ENCODE measurements at regions not wholly inside any gene's neighbourhood (a gene's known extent, or its start where the extent isn't known, plus 50 kb on each side); places are given as distances from the start of the nearest gene placed in this dataset.

- H3K27me3 ChIP-seq (replicated peaks; ENCODE audit: insufficient read depth, low read length), result no peaks in the 10 kb centered on the region
- no peaks in the 10 kb centered on the region for H3K9me2 ChIP-seq (replicated peaks; ENCODE audit: insufficient read depth, low read length)
- TF ChIP-seq EZH2 (optimal IDR thresholded peaks at IDR 0.05; ENCODE audit: low read depth, low read length) (no peak), EZH2phosphoT487 (IDR thresholded peaks at IDR 0.05; ENCODE audit: low read length) (no peak)
- TF ChIP-seq, protein P1, sequence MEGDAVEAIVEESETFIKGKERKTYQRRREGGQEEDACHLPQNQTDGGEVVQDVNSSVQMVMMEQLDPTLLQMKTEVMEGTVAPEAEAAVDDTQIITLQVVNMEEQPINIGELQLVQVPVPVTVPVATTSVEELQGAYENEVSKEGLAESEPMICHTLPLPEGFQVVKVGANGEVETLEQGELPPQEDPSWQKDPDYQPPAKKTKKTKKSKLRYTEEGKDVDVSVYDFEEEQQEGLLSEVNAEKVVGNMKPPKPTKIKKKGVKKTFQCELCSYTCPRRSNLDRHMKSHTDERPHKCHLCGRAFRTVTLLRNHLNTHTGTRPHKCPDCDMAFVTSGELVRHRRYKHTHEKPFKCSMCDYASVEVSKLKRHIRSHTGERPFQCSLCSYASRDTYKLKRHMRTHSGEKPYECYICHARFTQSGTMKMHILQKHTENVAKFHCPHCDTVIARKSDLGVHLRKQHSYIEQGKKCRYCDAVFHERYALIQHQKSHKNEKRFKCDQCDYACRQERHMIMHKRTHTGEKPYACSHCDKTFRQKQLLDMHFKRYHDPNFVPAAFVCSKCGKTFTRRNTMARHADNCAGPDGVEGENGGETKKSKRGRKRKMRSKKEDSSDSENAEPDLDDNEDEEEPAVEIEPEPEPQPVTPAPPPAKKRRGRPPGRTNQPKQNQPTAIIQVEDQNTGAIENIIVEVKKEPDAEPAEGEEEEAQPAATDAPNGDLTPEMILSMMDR (IDR thresholded peaks at IDR 0.05; ENCODE audit: low read length), result no peak
- no peak overlapping the region for H3K4me3 ChIP-seq (ENCODE audit: low read length)
- H3K36me3 ChIP-seq (replicated peaks; ENCODE audit: insufficient read depth, low read length), result no peaks in the 10 kb centered on the region
- no peaks in the 10 kb centered on the region for H4K20me1 ChIP-seq (ENCODE audit: insufficient read depth, low read length)
- H3K4me1 ChIP-seq (ENCODE audit: low read length), result no peaks in the 10 kb centered on the region
- H3F3A ChIP-seq (ENCODE audit: insufficient read depth, low read length), result no peaks in the 10 kb centered on the region
- no peak overlapping the region for H3K9ac ChIP-seq (ENCODE audit: low read length)
- DNase-seq, result no peak
- H2AFZ ChIP-seq (ENCODE audit: low read length), result no peak overlapping the region
- no peak overlapping the region for H3K4me2 ChIP-seq (ENCODE audit: low read depth, low read length)
- H3K27ac ChIP-seq (ENCODE audit: low read length), result no peak overlapping the region
- no peaks in the 10 kb centered on the region for H3K9me3 ChIP-seq (replicated peaks; ENCODE audit: insufficient read depth, low read length)
- no peaks in the 10 kb centered on the region for H3K79me2 ChIP-seq (ENCODE audit: low read length)
Observed at GRCh38 chr16:16882766-16883165, 503.8 kb downstream of the NPIPA7 start.

DNA sequence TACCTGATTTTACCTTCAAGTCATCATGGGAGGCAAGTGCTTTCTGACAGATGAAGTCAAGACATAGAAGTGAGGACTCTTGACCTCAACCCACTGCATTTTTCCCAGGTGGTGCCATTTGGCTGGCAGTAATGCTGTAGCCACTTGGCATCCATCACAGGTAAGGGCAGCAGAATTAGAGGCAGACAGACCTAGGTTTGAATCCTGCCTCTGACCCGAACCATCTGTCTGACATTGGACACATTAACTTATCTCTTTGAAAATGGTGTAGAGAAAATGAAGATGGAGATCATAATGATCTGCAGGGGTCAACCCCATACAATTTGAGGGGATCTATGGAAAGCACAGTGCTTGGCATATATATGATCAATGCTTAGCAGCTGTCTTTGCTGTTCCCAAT is 505.5 kb downstream of the NPIPA7 start:
- no peak overlapping the region for H2AFZ ChIP-seq (ENCODE audit: low read length)
- TF ChIP-seq EZH2 (optimal IDR thresholded peaks at IDR 0.05; ENCODE audit: low read depth, low read length) (no peak), EZH2phosphoT487 (IDR thresholded peaks at IDR 0.05; ENCODE audit: low read length) (no peak)
- TF ChIP-seq, protein P1 (IDR thresholded peaks at IDR 0.05; ENCODE audit: low read length), result no peak
- no peaks in the 10 kb centered on the region for H3K79me2 ChIP-seq (ENCODE audit: low read length)
- H3K4me1 ChIP-seq (ENCODE audit: low read length), result no peaks in the 10 kb centered on the region
- no peaks in the 10 kb centered on the region for H3K9me3 ChIP-seq (replicated peaks; ENCODE audit: insufficient read depth, low read length)
- H3K4me2 ChIP-seq (ENCODE audit: low read depth, low read length), result no peak overlapping the region
- DNase-seq, result no peak
- no peaks in the 10 kb centered on the region for H3F3A ChIP-seq (ENCODE audit: insufficient read depth, low read length)
- no peak overlapping the region for H3K4me3 ChIP-seq (ENCODE audit: low read length)
- no peaks in the 10 kb centered on the region for H4K20me1 ChIP-seq (ENCODE audit: insufficient read depth, low read length)
- H3K27me3 ChIP-seq (replicated peaks; ENCODE audit: insufficient read depth, low read length), result no peaks in the 10 kb centered on the region
- H3K36me3 ChIP-seq (replicated peaks; ENCODE audit: insufficient read depth, low read length), result no peaks in the 10 kb centered on the region
- no peaks in the 10 kb centered on the region for H3K9me2 ChIP-seq (replicated peaks; ENCODE audit: insufficient read depth, low read length)
- H3K9ac ChIP-seq (ENCODE audit: low read length), result no peak overlapping the region
- H3K27ac ChIP-seq (ENCODE audit: low read length), result no peak overlapping the region

- TF ChIP-seq EZH2 (optimal IDR thresholded peaks at IDR 0.05; ENCODE audit: low read depth, low read length), result no peak
- TF ChIP-seq, protein P1 (IDR thresholded peaks at IDR 0.05; ENCODE audit: low read length), result no peak
- no peak for TF ChIP-seq EZH2phosphoT487 (IDR thresholded peaks at IDR 0.05; ENCODE audit: low read length)
- Histone ChIP-seq H3K4me3 (ENCODE audit: low read length) (no peak overlapping the region), H4K20me1 (ENCODE audit: insufficient read depth, low read length) (no peaks in the 10 kb centered on the region), H3K9ac (ENCODE audit: low read length) (no peak overlapping the region), H3K9me2 (replicated peaks; ENCODE audit: insufficient read depth, low read length) (no peaks in the 10 kb centered on the region), H3K36me3 (replicated peaks; ENCODE audit: insufficient read depth, low read length) (no peaks in the 10 kb centered on the region), H3K79me2 (ENCODE audit: low read length) (no peaks in the 10 kb centered on the region), H3K4me2 (ENCODE audit: low read depth, low read length) (no peak overlapping the region), H3K27ac (ENCODE audit: low read length) (no peak overlapping the region), H3K27me3 (replicated peaks; ENCODE audit: insufficient read depth, low read length) (no peaks in the 10 kb centered on the region), H3F3A (ENCODE audit: insufficient read depth, low read length) (no peaks in the 10 kb centered on the region), H2AFZ (ENCODE audit: low read length) (no peak overlapping the region), H3K4me1 (ENCODE audit: low read length) (no peaks in the 10 kb centered on the region), H3K9me3 (replicated peaks; ENCODE audit: insufficient read depth, low read length) (no peaks in the 10 kb centered on the region)
- no peak for DNase-seq
Observed at GRCh38 chr16:16887193-16887592, 508.3 kb downstream of the NPIPA7 start.
